GM23248 (cell line): ENCODE measurements at regions not wholly inside any gene's neighbourhood (a gene's known extent, or its start where the extent isn't known, plus 50 kb on each side); places are given as distances from the start of the nearest gene placed in this dataset.

Experiments used
- EZH2 ChIP-seq: fragments of 200-600 bp; sonication (generic); IDR thresholded peaks from 2 replicates; pipeline ENCODE4 v1.6.1; 2018; ENCODE audit warnings: antibody characterized with exemption, mild to moderate bottlenecking; ENCODE audit not compliant: insufficient read depth, poor library complexity, severe bottlenecking
- EZH2phosphoT487 ChIP-seq: fragments of 200-600 bp; sonication (generic); IDR thresholded peaks from 2 replicates; pipeline ENCODE4 v1.6.1; 2018; ENCODE audit warnings: antibody characterized with exemption, moderate library complexity, mild to moderate bottlenecking, low read depth; ENCODE audit not compliant: insufficient read depth

GRCh38 chr14:44010071-44010470 lies 497.0 kb downstream of the FSCB start:
- TF ChIP-seq EZH2phosphoT487 (no peak), EZH2 (no peak)
